ENCODE measurements at regions not wholly inside any gene's neighbourhood (a gene's known extent, or its start where the extent isn't known, plus 50 kb on each side); places are given as distances from the start of the nearest gene placed in this dataset.

GRCh38 chr7:68438811-68439210 lies 1159.5 kb upstream of the AUTS2 start:
- TF ChIP-seq EP300 (IDR thresholded peaks at IDR 0.05) (no peak), POLR2A (IDR thresholded peaks at IDR 0.05) (no peak), POLR2AphosphoS5 (IDR thresholded peaks at IDR 0.05) (no peak), CTCF (IDR thresholded peaks at IDR 0.05) (no peak)
- Histone ChIP-seq H3K4me3 (no peak overlapping the region), H3K9me3 (no peaks in the 10 kb centered on the region), H3K27ac (no peak overlapping the region), H3K4me1 (no peaks in the 10 kb centered on the region), H3K36me3 (no peaks in the 10 kb centered on the region), H3K27me3 (no peaks in the 10 kb centered on the region)
- DNase-seq = no peak
- ATAC-seq (ENCODE audit: low FRiP score in 2 of 2) = no peak

- Histone ChIP-seq H3K27ac (no peak overlapping the region), H3K36me3 (no peaks in the 10 kb centered on the region), H3K9me3 (no peaks in the 10 kb centered on the region), H3K27me3 (no peaks in the 10 kb centered on the region), H3K4me3 (no peak overlapping the region), H3K4me1 (no peaks in the 10 kb centered on the region)
- WGBS, 2 donors = 77 to 92% methylated on average over 1 of the region's 1 CpG
- TF ChIP-seq POLR2A (IDR thresholded peaks at IDR 0.05) = no peak
- TF ChIP-seq EP300 (IDR thresholded peaks at IDR 0.05) = no peak
- no peak for TF ChIP-seq CTCF (IDR thresholded peaks at IDR 0.05)
- no peak for TF ChIP-seq POLR2AphosphoS5 (IDR thresholded peaks at IDR 0.05)
- DNase-seq = no peak
- no peak for ATAC-seq (ENCODE audit: low FRiP score in 2 of 2)
Observed at GRCh38 chr7:68439897-68440296, 1158.4 kb upstream of the AUTS2 start.

- Histone ChIP-seq H3K4me3 (no peak overlapping the region), H3K36me3 (no peaks in the 10 kb centered on the region), H3K4me1 (no peaks in the 10 kb centered on the region), H3K9me3 (no peaks in the 10 kb centered on the region), H3K27me3 (no peaks in the 10 kb centered on the region), H3K27ac (no peak overlapping the region)
- no peak for TF ChIP-seq POLR2AphosphoS5 (IDR thresholded peaks at IDR 0.05)
- TF ChIP-seq EP300 (IDR thresholded peaks at IDR 0.05) = no peak
- TF ChIP-seq CTCF (IDR thresholded peaks at IDR 0.05) = no peak
- no peak for TF ChIP-seq POLR2A (IDR thresholded peaks at IDR 0.05)
- no peak for DNase-seq
- WGBS, 2 donors = 66 to 73% methylated on average over 6 of the region's 6 CpGs
- ATAC-seq (ENCODE audit: low FRiP score in 2 of 2) = no peak
Observed at GRCh38 chr7:68440866-68441265, 1157.4 kb upstream of the AUTS2 start.

GRCh38 chr7:68441645-68442044 lies 1156.6 kb upstream of the AUTS2 start:
- H3K36me3 ChIP-seq = no peaks in the 10 kb centered on the region
- ATAC-seq (ENCODE audit: low FRiP score in 2 of 2) = no peak
- WGBS, 2 donors = 85 to 87% methylated on average over 8 of the region's 8 CpGs
- no peaks in the 10 kb centered on the region for H3K9me3 ChIP-seq
- no peak overlapping the region for H3K27ac ChIP-seq
- TF ChIP-seq POLR2A (IDR thresholded peaks at IDR 0.05) (no peak), EP300 (IDR thresholded peaks at IDR 0.05) (no peak), POLR2AphosphoS5 (IDR thresholded peaks at IDR 0.05) (no peak), CTCF (IDR thresholded peaks at IDR 0.05) (no peak)
- no peaks in the 10 kb centered on the region for H3K27me3 ChIP-seq
- H3K4me3 ChIP-seq = no peak overlapping the region
- DNase-seq = no peak
- no peaks in the 10 kb centered on the region for H3K4me1 ChIP-seq

GRCh38 chr7:68442931-68443631 lies 1155.2 kb upstream of the AUTS2 start:
- WGBS, 2 donors = 68 to 82% methylated on average over 6 of the region's 6 CpGs
- no peak for DNase-seq

More at GRCh38 chr7:68442931-68443631, 1155.2 kb upstream of the AUTS2 start:
- H3K27ac ChIP-seq = no peak overlapping the region
- TF ChIP-seq POLR2AphosphoS5 (IDR thresholded peaks at IDR 0.05) (no peak), CTCF (IDR thresholded peaks at IDR 0.05) (no peak), EP300 (IDR thresholded peaks at IDR 0.05) (no peak)
- no peaks in the 10 kb centered on the region for H3K36me3 ChIP-seq
- H3K4me3 ChIP-seq = no peak overlapping the region
- H3K27me3 ChIP-seq = no peaks in the 10 kb centered on the region
- no peaks in the 10 kb centered on the region for H3K4me1 ChIP-seq
- no peaks in the 10 kb centered on the region for H3K9me3 ChIP-seq
- no peak for ATAC-seq (ENCODE audit: low FRiP score in 2 of 2)
